ENCODE measurements at regions not wholly inside any gene's neighbourhood (a gene's known extent, or its start where the extent isn't known, plus 50 kb on each side); places are given as distances from the start of the nearest gene placed in this dataset.

GRCh38 chr10:123421461-123421860 is 244.7 kb upstream of the GPR26 start:
- no peak for DNase-seq

DNA sequence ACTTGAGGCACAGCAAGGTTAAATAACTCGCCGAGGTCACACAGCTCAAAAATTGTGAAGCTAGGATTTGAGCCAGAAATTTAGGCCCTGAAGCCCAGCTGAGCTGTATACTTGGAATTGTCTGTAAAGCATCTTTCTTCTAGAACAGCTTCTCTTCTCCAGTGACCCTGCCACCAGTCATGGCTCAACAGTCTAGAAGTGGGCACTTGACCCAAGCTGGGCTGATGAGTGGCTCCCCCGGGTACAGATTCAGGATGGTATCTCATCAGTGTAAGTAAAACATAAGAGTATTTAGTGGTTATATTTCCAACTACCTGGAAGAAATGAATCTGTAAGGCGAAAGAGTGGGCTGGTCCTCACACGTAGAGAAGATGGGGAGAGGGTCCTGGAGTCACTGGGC is 243.9 kb upstream of the GPR26 start:
- no peak for DNase-seq

DNA sequence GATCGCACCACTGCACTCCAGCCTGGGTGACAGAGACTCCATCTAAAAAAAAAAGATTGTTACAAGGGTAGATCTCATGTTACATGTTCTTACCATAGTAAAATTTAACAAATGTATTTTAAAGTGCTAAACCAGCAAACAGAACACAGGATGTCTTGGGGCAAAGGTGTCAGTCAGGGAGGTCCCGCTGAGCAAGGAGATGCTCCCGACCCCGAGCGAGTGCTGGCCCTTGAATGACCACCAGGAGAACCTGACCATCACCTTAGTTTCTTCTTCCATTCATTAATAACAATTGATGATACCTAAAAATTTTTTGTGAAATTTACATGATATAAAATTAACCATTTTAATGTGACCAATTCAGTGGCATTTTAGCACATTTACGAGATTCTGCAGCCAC is 241.6 kb upstream of the GPR26 start:
- no peak for DNase-seq

DNA sequence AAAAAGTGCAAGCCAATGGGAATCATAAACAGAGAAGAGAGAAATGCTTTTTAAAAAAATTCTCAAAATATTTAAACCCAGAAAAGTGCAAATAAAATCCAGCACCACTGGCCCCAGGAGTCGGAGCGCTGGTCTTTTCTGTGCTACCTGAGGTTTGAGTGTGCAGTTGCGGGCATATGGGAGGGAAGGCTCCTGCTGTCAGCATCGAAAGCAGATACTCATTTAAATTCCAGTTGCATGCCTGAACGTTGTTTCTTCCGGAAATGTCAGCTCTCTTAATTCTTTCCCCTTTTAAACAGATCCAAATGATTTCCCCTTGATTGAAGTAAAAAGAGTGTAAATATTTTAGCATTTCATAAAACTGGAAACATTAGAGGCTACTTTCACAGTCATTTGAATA is 240.5 kb upstream of the GPR26 start:
- no peak for DNase-seq

DNA sequence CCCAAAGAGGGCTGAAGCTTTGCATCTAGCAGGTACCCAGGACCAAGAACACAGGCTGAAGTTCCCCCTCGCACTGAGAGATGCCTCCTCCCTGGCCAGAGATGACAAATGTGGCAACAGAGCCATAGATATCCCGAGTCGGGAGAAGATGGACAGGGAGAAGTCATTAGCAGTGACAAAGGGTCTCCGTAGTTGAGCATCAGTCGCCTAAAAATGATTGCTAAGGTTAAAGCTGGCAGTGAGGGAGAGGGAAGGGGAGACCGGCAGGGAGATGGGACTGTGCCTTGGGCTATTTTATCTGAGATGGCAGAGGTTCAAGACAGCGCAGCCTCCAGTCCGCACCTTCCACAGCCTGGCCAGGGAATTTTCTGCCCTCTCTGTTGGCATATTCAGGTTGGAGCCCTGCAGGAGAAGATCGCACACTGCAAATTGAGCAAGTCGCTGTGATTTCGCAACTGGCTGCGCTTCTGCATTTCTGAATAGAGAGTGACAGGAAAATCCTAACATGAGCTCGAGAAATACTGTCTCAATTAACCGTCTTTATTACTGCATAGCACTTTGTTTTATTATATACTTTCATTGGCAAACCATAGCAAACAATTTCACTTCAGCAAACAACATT is 238.9 kb upstream of the GPR26 start:
- DNase-seq = no peak

GRCh38 chr10:123428391-123428790 is 237.8 kb upstream of the GPR26 start:
- no peak for DNase-seq

DNA sequence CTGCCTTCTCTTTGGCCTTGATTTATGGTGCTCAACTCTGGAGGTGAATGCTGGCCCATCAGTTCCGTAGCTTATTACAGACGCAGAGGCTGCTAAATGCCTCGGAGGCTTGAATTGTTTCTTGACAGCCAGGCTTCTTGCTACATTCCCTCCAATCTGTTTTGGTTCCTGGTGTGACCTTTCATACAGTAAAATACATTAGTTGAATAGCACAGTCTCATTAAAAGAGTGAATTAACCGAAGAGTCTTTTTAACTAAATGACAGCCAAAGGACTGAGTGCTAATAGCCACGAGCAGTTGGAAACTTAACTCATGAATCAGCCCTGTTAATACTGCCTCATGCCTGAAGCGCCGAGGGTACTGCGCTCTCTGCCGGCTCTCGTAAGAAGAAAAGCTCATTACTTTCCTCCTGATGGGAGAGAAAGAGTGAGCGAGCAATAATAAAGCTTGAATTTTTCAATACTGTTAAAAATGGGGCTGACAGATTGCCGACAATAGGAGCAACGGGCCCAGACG is 236.4 kb upstream of the GPR26 start:
- DNase-seq = no peak

GRCh38 chr10:123433539-123433938 is 232.6 kb upstream of the GPR26 start:
- no peak for DNase-seq

GRCh38 chr10:123434435-123435039 is 231.6 kb upstream of the GPR26 start:
- no peak for DNase-seq

DNA sequence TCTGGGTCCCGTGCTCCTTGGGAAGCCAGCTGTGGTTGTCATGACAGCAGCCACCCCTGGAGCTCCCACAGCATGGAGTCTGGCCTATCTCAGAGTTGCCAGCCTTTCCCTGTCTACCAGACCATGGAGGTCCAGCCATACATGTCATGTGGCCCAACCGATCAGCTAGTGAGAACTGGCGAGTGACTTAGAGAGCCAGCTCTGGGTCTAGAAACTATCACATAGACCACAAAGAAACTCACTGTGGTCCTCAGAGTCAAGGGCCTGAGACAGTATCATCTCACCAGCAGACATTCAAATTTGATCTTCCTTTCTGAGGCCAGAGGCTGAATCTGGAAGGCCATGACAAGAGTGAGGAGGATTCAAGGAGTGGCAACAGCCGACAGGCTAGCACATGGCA is 223.3 kb upstream of the GPR26 start:
- DNase-seq = no peak

DNA sequence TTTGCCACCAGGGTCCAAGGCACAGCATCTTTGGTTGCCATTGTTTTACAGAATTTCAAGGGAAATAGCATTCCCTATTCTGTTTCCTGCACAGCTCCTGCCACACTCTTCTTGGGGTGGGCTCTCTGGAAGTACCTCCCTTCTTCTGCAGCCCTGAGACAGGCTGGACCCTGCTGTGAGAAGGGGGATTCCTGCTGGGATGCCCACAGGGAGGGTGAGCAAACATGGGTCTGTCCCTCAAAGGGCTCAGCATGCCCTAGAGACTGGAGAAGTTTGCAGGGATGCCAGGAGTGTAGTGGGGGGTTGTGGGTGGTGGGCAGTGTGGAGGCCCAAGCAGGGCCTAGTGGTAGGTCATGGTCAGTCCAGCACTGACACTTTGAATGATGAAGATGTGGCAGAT is 222.2 kb upstream of the GPR26 start:
- DNase-seq = no peak

GRCh38 chr10:123445261-123445775 is 220.8 kb upstream of the GPR26 start:
- DNase-seq = no peak

DNA sequence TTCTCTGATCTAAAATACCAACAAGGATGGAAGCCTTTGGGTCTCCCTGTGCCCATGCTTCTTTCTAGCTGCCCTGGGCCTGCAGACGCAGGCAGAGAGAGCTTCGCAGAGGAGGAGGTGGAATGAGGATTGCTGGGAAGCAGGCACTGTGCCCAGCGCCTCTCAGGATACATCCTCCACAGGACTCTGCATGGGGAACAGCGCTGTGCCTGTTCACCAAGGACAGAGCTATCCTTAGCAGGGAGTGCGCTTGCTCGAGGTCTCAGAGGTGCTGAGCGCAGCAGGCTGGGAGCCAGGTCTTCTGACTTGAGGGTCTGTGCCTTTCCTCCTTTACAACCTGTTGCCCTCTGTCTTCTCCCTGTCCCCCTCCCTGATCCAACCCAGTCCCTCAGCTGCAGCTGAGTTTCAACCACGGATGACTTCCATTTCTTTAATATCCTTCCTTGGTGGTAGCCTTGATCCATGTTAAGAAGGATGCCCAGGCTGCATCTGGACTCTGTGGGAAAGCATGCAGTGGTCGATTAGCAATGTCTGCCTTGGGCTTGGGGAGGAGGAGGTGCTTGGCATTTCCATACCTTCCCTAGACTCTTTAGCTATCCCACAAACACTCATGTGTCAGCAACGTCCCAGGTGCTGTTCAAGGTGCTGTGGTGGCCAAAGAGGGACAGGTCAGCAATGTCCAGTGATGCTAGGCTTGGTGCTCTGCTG is 219.6 kb upstream of the GPR26 start:
- no peak for DNase-seq

DNA sequence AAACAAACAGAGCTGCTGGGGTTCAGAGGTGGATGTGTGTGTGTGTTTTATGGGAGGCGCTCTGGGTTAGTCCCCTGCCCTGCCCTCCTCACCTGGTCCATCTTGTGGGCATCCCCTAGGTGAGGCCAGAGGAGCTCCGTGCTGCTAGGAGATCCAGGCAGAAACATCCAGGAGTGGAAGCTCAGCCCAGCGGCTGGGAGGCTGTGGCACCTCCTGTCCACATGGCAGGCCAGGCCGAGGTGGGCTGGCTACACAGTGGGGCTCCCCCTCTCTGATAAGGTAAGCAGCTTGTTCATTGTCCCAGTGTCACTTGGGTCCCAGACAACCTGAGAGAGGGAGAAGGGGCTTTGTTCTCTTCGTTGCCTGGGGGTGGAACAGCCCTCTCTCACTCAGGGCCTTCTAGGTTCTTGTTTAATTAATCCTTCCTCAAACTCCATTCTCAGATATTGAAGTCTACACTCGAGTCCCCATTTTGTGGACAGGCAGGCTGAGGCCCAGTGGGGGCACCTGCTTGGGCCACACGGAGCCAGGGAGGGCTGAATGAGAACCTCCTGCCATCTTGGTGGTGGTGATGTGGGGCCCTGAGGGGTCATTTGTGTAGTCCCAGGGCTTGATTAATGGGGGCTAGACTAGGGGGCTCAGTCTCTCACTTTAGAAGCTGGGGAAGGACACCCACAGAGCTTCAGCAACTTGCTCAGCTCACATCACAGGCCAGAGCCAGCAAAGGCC is 216.8 kb upstream of the GPR26 start:
- no peak for DNase-seq

DNA sequence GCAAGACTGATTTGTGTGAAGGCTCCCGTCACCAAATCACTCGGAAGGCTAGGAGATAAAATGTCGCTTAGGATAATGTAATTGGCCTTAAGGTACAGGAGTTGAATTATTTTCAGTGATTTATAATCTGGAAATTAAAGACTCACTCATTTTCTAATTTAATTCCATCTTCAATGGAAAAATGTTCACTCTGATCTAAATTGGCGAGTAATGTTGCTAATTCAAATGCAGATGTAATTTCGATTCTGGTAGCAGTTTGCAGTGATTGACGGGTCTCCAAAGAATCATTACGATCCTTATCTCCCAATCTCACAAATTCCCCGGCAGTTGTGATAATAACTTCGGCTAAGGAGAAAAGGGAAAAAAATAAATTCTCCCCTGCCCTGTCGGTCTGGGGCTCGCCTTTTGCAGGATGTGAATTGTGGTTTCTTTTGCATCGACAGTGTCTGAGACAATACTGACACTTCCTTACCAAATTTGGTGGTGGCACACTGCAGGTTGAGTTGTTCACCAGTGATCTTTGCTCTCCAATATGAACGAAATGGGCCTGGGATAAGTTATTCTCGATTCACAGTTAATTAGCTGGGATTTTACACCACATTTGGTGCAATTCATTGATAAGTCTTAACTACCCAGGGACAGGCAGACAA is 215.1 kb upstream of the GPR26 start:
- no peak for DNase-seq

- DNase-seq = no peak
These were observed 214.4 kb upstream of the GPR26 start for GRCh38 chr10:123451618-123452245.

DNA sequence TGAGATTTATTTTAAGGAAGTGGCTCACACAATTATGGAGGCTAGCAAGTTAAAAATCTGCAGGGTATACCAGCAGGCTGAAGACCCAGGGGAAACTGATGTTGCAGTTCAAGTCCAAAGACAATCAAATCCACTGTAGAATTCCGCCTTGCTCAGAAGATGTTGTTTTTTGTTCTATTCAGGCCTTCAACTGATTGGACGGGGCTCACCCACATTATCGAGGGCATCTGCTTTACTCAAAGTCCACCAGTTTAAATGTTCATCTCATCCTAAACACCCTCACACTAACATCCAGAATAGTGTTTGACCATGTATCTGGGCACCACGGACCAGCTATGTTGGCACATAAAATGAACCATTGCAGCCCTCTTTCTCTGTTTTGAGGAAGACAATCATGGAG is 211.2 kb upstream of the GPR26 start:
- no peak for DNase-seq

GRCh38 chr10:123455861-123456260 is 210.3 kb upstream of the GPR26 start:
- no peak for DNase-seq

DNA sequence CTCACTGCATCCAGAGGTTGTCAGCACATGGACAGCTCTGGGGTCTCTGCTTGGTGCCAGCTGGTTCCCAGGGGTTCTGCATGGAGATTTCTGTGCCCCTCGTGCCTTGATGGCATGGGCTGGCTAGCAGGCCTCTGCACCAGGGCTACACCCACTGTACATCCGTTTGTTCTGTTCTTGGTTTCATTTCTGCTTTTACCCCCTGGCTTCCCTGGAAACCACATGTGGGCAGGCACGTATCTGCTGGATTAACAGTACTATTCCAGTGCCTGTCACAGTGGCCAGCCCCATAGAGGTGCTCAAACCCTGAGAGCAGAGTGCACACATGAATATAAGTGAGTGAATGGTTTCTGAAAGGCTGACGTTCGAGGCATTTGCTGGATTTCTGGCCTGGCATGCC is 207.2 kb upstream of the GPR26 start:
- DNase-seq = no peak

DNA sequence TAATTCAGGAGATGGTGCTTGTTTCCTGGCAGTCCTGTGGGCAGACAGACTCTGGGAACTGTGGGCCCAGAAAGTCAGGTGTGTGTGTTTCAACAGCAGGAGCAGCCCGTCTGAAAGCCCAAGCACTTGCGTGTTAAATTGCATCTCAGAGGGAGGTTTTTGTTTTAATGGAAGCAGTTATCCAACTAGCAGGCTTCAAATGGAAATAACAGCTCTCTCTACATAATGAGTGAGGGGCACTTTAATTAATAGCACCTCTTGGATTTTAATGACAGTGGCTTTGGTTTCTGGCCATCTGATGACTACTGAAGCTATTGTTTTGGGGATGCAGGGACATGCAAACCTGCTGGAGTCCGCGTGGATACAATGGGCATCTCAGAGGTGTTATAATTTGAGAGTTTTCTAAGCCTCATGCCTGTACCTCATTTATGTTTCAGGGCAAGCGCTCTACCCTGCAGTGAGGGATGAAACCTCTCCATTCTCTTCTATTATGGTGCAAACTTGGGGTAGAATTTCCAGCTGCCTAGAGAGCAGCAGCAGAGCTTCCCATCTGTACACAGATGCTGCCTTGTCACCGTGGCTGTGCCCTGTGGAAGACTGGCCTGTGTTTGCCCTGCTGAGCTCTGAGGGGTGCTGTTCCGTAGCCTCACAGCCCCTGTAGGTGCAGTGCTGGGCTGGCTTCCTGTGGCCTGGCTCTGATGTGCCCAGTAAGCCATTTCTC is 206.6 kb upstream of the GPR26 start:
- DNase-seq = no peak

GRCh38 chr10:123462246-123462645 is 203.9 kb upstream of the GPR26 start:
- no peak for DNase-seq

- no peak for DNase-seq
These were observed 203.4 kb upstream of the GPR26 start for GRCh38 chr10:123462756-123463155.

All from NCI-H774 (cell line).